ENCODE measurements at regions not wholly inside any gene's neighbourhood (a gene's known extent, or its start where the extent isn't known, plus 50 kb on each side); places are given as distances from the start of the nearest gene placed in this dataset.

GRCh38 chr1:59074598-59074997 is 222.3 kb upstream of the FGGY start:
- H3K9me3 ChIP-seq (ENCODE audit: control insufficient read depth, low read depth, low read length) = no peaks in the 10 kb centered on the region
- dilution Hi-C loops (cut with MboI; ENCODE audit: extremely low pct_ligation_motif_present, low sequenced_read_pairs) = no loop called here
- no peak overlapping the region for H3K9ac ChIP-seq (ENCODE audit: control insufficient read depth, extremely low read depth, insufficient read depth, low read length)
- H3K4me1 ChIP-seq (ENCODE audit: control insufficient read depth, extremely low read depth, insufficient read depth, low read length) = peaks cover 12% of the 10 kb centered on the region
- no peak for DNase-seq (ENCODE audit: low read depth, low spot score)
- H3K27ac ChIP-seq (ENCODE audit: control insufficient read depth, insufficient read depth, low read length) = no peak overlapping the region
- no peak overlapping the region for H3K4me2 ChIP-seq (ENCODE audit: control insufficient read depth, extremely low read depth, insufficient read depth, low read depth, low read length)
- no peak for FAIRE-seq
- no peaks in the 10 kb centered on the region for H4K20me1 ChIP-seq (ENCODE audit: control insufficient read depth, extremely low read depth, insufficient read depth, low read length)
- H3K9me1 ChIP-seq (ENCODE audit: control insufficient read depth, extremely low read depth, insufficient read depth, low read length) = no peaks in the 10 kb centered on the region
- H3K27me3 ChIP-seq (ENCODE audit: control insufficient read depth, extremely low read depth, insufficient read depth, low read length) = no peaks in the 10 kb centered on the region
- H3K36me3 ChIP-seq (ENCODE audit: control insufficient read depth in 2 of 2, extremely low read depth in 1 of 2, insufficient read depth in 2 of 2, low read length in 2 of 2) = no peaks in the 10 kb centered on the region
- H2AFZ ChIP-seq (ENCODE audit: control insufficient read depth, low read length) = no peak overlapping the region
- no peak for TF ChIP-seq CTCF (optimal IDR thresholded peaks at IDR 0.05 in 1 of 3, IDR thresholded peaks at IDR 0.05 in 1 of 3, conservative IDR thresholded peaks at IDR 0.05 in 1 of 3; ENCODE audit: extremely low read depth in 1 of 3, insufficient read depth in 2 of 3, low read length in 3 of 3)
- H3K4me3 ChIP-seq (ENCODE audit: control insufficient read depth in 2 of 3, extremely low read depth in 1 of 3, insufficient read depth in 2 of 3, low read depth in 1 of 3, low read length in 3 of 3) = no peak overlapping the region
- no peaks in the 10 kb centered on the region for H3K79me2 ChIP-seq (ENCODE audit: control insufficient read depth, insufficient read depth, low read length)

- no peak overlapping the region for H3K4me3 ChIP-seq (ENCODE audit: control insufficient read depth in 2 of 3, extremely low read depth in 1 of 3, insufficient read depth in 2 of 3, low read depth in 1 of 3, low read length in 3 of 3)
- TF ChIP-seq EZH2 (IDR thresholded peaks at IDR 0.05; ENCODE audit: low read length) (no peak), CTCF (optimal IDR thresholded peaks at IDR 0.05 in 1 of 3, IDR thresholded peaks at IDR 0.05 in 1 of 3, conservative IDR thresholded peaks at IDR 0.05 in 1 of 3; ENCODE audit: extremely low read depth in 1 of 3, insufficient read depth in 2 of 3, low read length in 3 of 3) (no peak)
- no peaks in the 10 kb centered on the region for H3K9me1 ChIP-seq (ENCODE audit: control insufficient read depth, extremely low read depth, insufficient read depth, low read length)
- no peak overlapping the region for H2AFZ ChIP-seq (ENCODE audit: control insufficient read depth, low read length)
- H3K9ac ChIP-seq (ENCODE audit: control insufficient read depth, extremely low read depth, insufficient read depth, low read length) = no peak overlapping the region
- H3K4me2 ChIP-seq (ENCODE audit: control insufficient read depth, extremely low read depth, insufficient read depth, low read depth, low read length) = no peak overlapping the region
- H4K20me1 ChIP-seq (ENCODE audit: control insufficient read depth, extremely low read depth, insufficient read depth, low read length) = no peaks in the 10 kb centered on the region
- peaks cover 14% of the 10 kb centered on the region for H3K4me1 ChIP-seq (ENCODE audit: control insufficient read depth, extremely low read depth, insufficient read depth, low read length)
- no peak overlapping the region for H3K27ac ChIP-seq (ENCODE audit: control insufficient read depth, insufficient read depth, low read length)
- no peaks in the 10 kb centered on the region for H3K36me3 ChIP-seq (ENCODE audit: control insufficient read depth in 2 of 2, extremely low read depth in 1 of 2, insufficient read depth in 2 of 2, low read length in 2 of 2)
- no peaks in the 10 kb centered on the region for H3K79me2 ChIP-seq (ENCODE audit: control insufficient read depth, insufficient read depth, low read length)
- no peaks in the 10 kb centered on the region for H3K9me3 ChIP-seq (ENCODE audit: control insufficient read depth, low read depth, low read length)
- no peaks in the 10 kb centered on the region for H3K27me3 ChIP-seq (ENCODE audit: control insufficient read depth, extremely low read depth, insufficient read depth, low read length)
- FAIRE-seq (no peak), DNase-seq (ENCODE audit: low read depth, low spot score) (no peak)
- dilution Hi-C loops (cut with MboI; ENCODE audit: extremely low pct_ligation_motif_present, low sequenced_read_pairs) = no loop called here
These were observed 221.9 kb upstream of the FGGY start for GRCh38 chr1:59075021-59075420.
